ENCODE measurements at regions not wholly inside any gene's neighbourhood (a gene's known extent, or its start where the extent isn't known, plus 50 kb on each side); places are given as distances from the start of the nearest gene placed in this dataset.
"Not testable (repeated sequence)": the region's sequence is repeated elsewhere in the genome, so short reads cannot be mapped to it uniquely, and the experiment has no call there.

DNA sequence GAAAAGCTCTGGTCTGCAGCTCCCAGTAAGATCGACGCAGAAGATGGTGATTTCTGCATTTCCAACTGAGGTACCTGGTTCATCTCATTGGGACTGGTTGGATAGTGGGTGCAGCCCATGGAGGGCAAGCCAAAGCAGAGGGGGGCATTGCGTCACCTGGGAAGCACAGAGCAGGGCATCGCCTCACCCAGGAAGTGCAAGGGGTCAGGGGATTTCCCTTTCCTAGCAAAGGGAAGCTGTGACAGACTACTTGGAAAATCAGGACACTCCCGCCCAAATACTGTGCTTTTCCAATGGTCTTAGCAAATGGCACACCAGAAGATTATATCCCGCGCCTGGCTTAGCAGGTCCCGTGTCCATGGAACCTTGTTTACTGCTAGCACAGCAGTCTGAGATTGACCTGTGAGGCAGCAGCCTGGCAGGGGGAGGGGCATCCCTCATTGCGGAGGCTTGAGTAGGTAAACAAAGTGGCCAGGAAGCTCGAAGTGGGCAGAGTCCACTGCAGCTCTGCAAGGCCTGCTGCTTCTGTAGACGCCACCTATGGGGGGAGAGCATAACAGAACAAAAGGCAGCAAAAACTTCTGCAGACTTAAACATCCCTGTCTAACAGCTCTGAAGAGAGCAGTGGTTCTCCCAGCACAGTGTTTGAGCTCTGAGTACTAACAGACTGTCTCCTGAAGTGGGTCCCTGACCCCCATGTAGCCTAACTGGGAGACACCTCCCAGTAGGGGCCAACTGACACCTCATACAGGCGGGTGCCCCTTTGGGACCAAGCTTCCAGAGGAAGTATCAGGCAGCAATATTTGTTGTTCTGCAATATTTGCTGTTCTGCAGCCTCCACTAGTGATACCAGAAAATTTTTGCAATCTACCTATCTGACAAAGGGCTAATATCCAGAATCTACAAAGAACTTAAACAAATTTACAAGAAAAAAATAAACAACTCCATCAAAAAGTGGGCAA lies 871.7 kb downstream of the IGSF11 start:
- TF ChIP-seq CTCF, POLR2A (IDR thresholded peaks at IDR 0.05): not testable (repeated sequence)

All from thyroid gland (tissue), 4 donors.